Activated naive CD8-positive, alpha-beta T cell treated with anti-CD3 and anti-CD28 coated beads, Interleukin-2, amount 50 U/mL, for 24 hours (primary cell): ENCODE measurements at regions not wholly inside any gene's neighbourhood (a gene's known extent, or its start where the extent isn't known, plus 50 kb on each side); places are given as distances from the start of the nearest gene placed in this dataset.
"Not testable (repeated sequence)": the region's sequence is repeated elsewhere in the genome, so short reads cannot be mapped to it uniquely, and the experiment has no call there.

Experiments used
- ATAC-seq: fragments of 150-1000 bp; cut with Tn5 transposase; one replicate; pipeline ENCODE4 v1.10.0; 2021
- DNase-seq: peaks from one replicate; pipeline ENCODE4 v3.0.0; 2021
- H3K27ac Mint-ChIP-seq: one replicate; pipeline ENCODE4 v1.8.0; 2021; ENCODE audit warnings: mild to moderate bottlenecking, mixed read lengths
- H3K27me3 Mint-ChIP-seq: one replicate; pipeline ENCODE4 v1.8.0; 2021; ENCODE audit warnings: mixed read lengths
- H3K36me3 Mint-ChIP-seq: one replicate; pipeline ENCODE4 v1.8.0; 2021; ENCODE audit warnings: low read depth, mixed read lengths
- H3K4me1 Mint-ChIP-seq: one replicate; pipeline ENCODE4 v1.8.0; 2021; ENCODE audit warnings: mixed read lengths
- H3K4me3 Mint-ChIP-seq: one replicate; pipeline ENCODE4 v1.8.0; 2021; ENCODE audit warnings: mild to moderate bottlenecking, moderate library complexity, mixed read lengths
- H3K9me3 Mint-ChIP-seq: one replicate; pipeline ENCODE4 v1.8.0; 2021; ENCODE audit warnings: mixed read lengths

- Mint-ChIP-seq H3K36me3 (no peaks in the 10 kb centered on the region), H3K27ac (no peak overlapping the region), H3K4me1 (no peaks in the 10 kb centered on the region), H3K9me3 (no peaks in the 10 kb centered on the region), H3K27me3 (peaks cover 7% of the 10 kb centered on the region), H3K4me3 (no peak overlapping the region)
- ATAC-seq (no peak), DNase-seq (no peak)
These were observed 382.1 kb downstream of the HACE1 start for GRCh38 chr6:104477569-104477968.

GRCh38 chr6:104473021-104473429 is 386.7 kb downstream of the HACE1 start:
- Mint-ChIP-seq H3K27ac (no peak overlapping the region), H3K4me3 (no peak overlapping the region), H3K36me3 (no peaks in the 10 kb centered on the region), H3K4me1 (no peaks in the 10 kb centered on the region), H3K27me3 (peaks cover 7% of the 10 kb centered on the region), H3K9me3 (no peaks in the 10 kb centered on the region)
- no peak for ATAC-seq
- no peak for DNase-seq

GRCh38 chr6:104472021-104472901 is 387.5 kb downstream of the HACE1 start:
- no peaks in the 10 kb centered on the region for H3K9me3 Mint-ChIP-seq
- ATAC-seq: no peak

GRCh38 chr6:104466306-104466705 is 393.4 kb downstream of the HACE1 start:
- no peak for ATAC-seq
- H3K9me3 Mint-ChIP-seq: no peaks in the 10 kb centered on the region

More at GRCh38 chr6:104472021-104472901, 387.5 kb downstream of the HACE1 start:
- H3K4me3 Mint-ChIP-seq: no peak overlapping the region
- no peaks in the 10 kb centered on the region for H3K36me3 Mint-ChIP-seq
- peaks cover 7% of the 10 kb centered on the region for H3K27me3 Mint-ChIP-seq
- DNase-seq: no peak
- H3K27ac Mint-ChIP-seq: no peak overlapping the region
- no peaks in the 10 kb centered on the region for H3K4me1 Mint-ChIP-seq

GRCh38 chr6:104462811-104463599 is 396.7 kb downstream of the HACE1 start:
- no peak for DNase-seq
- no peak overlapping the region for H3K27ac Mint-ChIP-seq
- no peak overlapping the region for H3K4me3 Mint-ChIP-seq
- H3K4me1 Mint-ChIP-seq: no peaks in the 10 kb centered on the region
- H3K9me3 Mint-ChIP-seq: no peaks in the 10 kb centered on the region
- H3K36me3 Mint-ChIP-seq: no peaks in the 10 kb centered on the region
- H3K27me3 Mint-ChIP-seq: no peaks in the 10 kb centered on the region
- ATAC-seq: no peak

More at GRCh38 chr6:104466306-104466705, 393.4 kb downstream of the HACE1 start:
- Mint-ChIP-seq H3K27ac (no peak overlapping the region), H3K4me1 (no peaks in the 10 kb centered on the region), H3K36me3 (no peaks in the 10 kb centered on the region), H3K27me3 (no peaks in the 10 kb centered on the region), H3K4me3 (no peak overlapping the region)
- DNase-seq: no peak

- DNase-seq (no peak), ATAC-seq (no peak)
- Mint-ChIP-seq H3K27ac (no peak overlapping the region), H3K9me3 (no peaks in the 10 kb centered on the region), H3K36me3 (no peaks in the 10 kb centered on the region), H3K27me3 (no peaks in the 10 kb centered on the region), H3K4me1 (no peaks in the 10 kb centered on the region), H3K4me3 (no peak overlapping the region)
These were observed 398.8 kb downstream of the HACE1 start for GRCh38 chr6:104460738-104461483.

- Mint-ChIP-seq H3K27ac (no peak overlapping the region), H3K4me1 (no peaks in the 10 kb centered on the region)
These were observed 400.2 kb downstream of the HACE1 start for GRCh38 chr6:104459543-104459942.

GRCh38 chr6:104449918-104450317 is 409.8 kb downstream of the HACE1 start:
- no peak for ATAC-seq
- Mint-ChIP-seq H3K36me3 (no peaks in the 10 kb centered on the region), H3K27me3 (no peaks in the 10 kb centered on the region), H3K9me3 (no peaks in the 10 kb centered on the region), H3K27ac (no peak overlapping the region), H3K4me3 (no peak overlapping the region), H3K4me1 (no peaks in the 10 kb centered on the region)
- no peak for DNase-seq

More at GRCh38 chr6:104459543-104459942, 400.2 kb downstream of the HACE1 start:
- Mint-ChIP-seq H3K9me3 (no peaks in the 10 kb centered on the region), H3K27me3 (no peaks in the 10 kb centered on the region), H3K36me3 (no peaks in the 10 kb centered on the region), H3K4me3 (no peak overlapping the region)
- DNase-seq (no peak), ATAC-seq (no peak)

GRCh38 chr6:104446101-104447080 is 413.3 kb downstream of the HACE1 start:
- H3K27me3 Mint-ChIP-seq, DNase-seq, ATAC-seq, H3K9me3 Mint-ChIP-seq, H3K4me3 Mint-ChIP-seq, H3K36me3 Mint-ChIP-seq, H3K4me1 Mint-ChIP-seq, H3K27ac Mint-ChIP-seq: not testable (repeated sequence)

- DNase-seq (no peak), ATAC-seq (no peak)
- Mint-ChIP-seq H3K4me1 (no peaks in the 10 kb centered on the region), H3K36me3 (no peaks in the 10 kb centered on the region), H3K27ac (no peak overlapping the region), H3K9me3 (peaks cover 2% of the 10 kb centered on the region), H3K4me3 (no peak overlapping the region), H3K27me3 (no peaks in the 10 kb centered on the region)
These were observed 425.2 kb downstream of the HACE1 start for GRCh38 chr6:104434519-104434918.

- H3K4me1 Mint-ChIP-seq: no peaks in the 10 kb centered on the region
- H3K9me3 Mint-ChIP-seq: peaks cover 3% of the 10 kb centered on the region
- H3K4me3 Mint-ChIP-seq: no peak overlapping the region
- no peak overlapping the region for H3K27ac Mint-ChIP-seq
- DNase-seq (no peak), ATAC-seq (no peak)
- no peaks in the 10 kb centered on the region for H3K27me3 Mint-ChIP-seq
- H3K36me3 Mint-ChIP-seq: no peaks in the 10 kb centered on the region
These were observed 428.6 kb downstream of the HACE1 start for GRCh38 chr6:104431096-104431495.

- H3K27me3 Mint-ChIP-seq: no peaks in the 10 kb centered on the region
- H3K4me1 Mint-ChIP-seq: no peaks in the 10 kb centered on the region
- ATAC-seq (no peak), DNase-seq (no peak)
- H3K9me3 Mint-ChIP-seq: peaks cover 6% of the 10 kb centered on the region
- H3K36me3 Mint-ChIP-seq: no peaks in the 10 kb centered on the region
- H3K4me3 Mint-ChIP-seq: no peak overlapping the region
- H3K27ac Mint-ChIP-seq: no peak overlapping the region
These were observed 431.5 kb downstream of the HACE1 start for GRCh38 chr6:104428184-104428583.

GRCh38 chr6:104423691-104424090 is 436.0 kb downstream of the HACE1 start:
- no peak for DNase-seq
- Mint-ChIP-seq H3K4me3 (no peak overlapping the region), H3K27ac (no peak overlapping the region), H3K4me1 (no peaks in the 10 kb centered on the region), H3K36me3 (no peaks in the 10 kb centered on the region), H3K27me3 (no peaks in the 10 kb centered on the region), H3K9me3 (peaks cover 3% of the 10 kb centered on the region)
- ATAC-seq: no peak
